ENCODE measurements at regions not wholly inside any gene's neighbourhood (a gene's known extent, or its start where the extent isn't known, plus 50 kb on each side); places are given as distances from the start of the nearest gene placed in this dataset.

DNA sequence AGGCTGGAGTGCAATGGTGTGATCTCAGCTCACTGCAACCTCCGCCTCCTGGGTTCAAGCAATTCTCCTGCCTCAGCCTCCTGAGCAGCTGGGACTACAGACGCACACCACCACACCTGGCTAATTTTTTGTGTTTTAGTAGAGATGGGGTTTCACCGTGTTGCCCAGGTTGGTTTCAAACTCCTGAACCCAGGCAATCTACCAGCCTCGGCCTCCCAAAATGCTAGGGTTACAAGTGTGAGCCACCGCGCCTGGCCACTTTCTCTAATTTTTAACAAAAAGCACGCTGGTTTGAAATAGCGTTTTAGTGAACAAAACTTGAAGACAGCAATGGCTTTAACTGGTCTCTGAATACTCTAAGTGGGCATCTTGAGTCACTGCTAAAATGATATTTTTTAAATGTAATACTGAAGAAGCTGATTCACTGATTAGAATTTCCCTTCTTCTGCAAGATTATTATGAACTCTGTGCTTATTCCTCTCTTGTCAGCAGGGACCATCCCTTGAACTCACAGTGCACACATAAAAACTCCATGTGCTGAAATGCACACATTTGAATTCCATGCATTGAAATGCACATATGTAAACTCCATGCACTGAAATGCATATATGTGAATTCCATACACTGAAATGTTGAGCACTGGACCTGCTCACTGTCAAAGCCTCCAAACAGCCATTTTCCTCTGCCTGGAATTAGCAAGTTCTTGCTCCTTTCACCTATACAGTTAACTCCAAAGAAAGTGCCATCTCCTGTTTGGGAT, 1411.5 kb upstream of the ACVR2A start:
- TF ChIP-seq, protein P1, sequence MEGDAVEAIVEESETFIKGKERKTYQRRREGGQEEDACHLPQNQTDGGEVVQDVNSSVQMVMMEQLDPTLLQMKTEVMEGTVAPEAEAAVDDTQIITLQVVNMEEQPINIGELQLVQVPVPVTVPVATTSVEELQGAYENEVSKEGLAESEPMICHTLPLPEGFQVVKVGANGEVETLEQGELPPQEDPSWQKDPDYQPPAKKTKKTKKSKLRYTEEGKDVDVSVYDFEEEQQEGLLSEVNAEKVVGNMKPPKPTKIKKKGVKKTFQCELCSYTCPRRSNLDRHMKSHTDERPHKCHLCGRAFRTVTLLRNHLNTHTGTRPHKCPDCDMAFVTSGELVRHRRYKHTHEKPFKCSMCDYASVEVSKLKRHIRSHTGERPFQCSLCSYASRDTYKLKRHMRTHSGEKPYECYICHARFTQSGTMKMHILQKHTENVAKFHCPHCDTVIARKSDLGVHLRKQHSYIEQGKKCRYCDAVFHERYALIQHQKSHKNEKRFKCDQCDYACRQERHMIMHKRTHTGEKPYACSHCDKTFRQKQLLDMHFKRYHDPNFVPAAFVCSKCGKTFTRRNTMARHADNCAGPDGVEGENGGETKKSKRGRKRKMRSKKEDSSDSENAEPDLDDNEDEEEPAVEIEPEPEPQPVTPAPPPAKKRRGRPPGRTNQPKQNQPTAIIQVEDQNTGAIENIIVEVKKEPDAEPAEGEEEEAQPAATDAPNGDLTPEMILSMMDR (conservative IDR thresholded peaks at IDR 0.05; ENCODE audit: low read depth in 2 of 2): no peak
- no peak for TF ChIP-seq POLR2AphosphoS5 (IDR thresholded peaks at IDR 0.05; ENCODE audit: low read depth)

All from GM23338 (cell line).